22Rv1 (cell line): ENCODE measurements at regions not wholly inside any gene's neighbourhood (a gene's known extent, or its start where the extent isn't known, plus 50 kb on each side); places are given as distances from the start of the nearest gene placed in this dataset.

ENCODE experiments used
- H3K27ac ChIP-seq: fragments of 450-650 bp; 2 replicates; pipeline ENCODE4 v1.5.1; 2017
- ZFX ChIP-seq: fragments of 450-650 bp; IDR thresholded peaks from 2 replicates; pipeline ENCODE4 v1.6.1; 2017; ENCODE audit warnings: antibody characterized with exemption, borderline replicate concordance
- TF ChIP-seq, protein P1 (sequence below): fragments of 450-650 bp; IDR thresholded peaks from 2 replicates; pipeline ENCODE4 v1.5.1; 2017; ENCODE audit warnings: mild to moderate bottlenecking

- TF ChIP-seq, protein P1, sequence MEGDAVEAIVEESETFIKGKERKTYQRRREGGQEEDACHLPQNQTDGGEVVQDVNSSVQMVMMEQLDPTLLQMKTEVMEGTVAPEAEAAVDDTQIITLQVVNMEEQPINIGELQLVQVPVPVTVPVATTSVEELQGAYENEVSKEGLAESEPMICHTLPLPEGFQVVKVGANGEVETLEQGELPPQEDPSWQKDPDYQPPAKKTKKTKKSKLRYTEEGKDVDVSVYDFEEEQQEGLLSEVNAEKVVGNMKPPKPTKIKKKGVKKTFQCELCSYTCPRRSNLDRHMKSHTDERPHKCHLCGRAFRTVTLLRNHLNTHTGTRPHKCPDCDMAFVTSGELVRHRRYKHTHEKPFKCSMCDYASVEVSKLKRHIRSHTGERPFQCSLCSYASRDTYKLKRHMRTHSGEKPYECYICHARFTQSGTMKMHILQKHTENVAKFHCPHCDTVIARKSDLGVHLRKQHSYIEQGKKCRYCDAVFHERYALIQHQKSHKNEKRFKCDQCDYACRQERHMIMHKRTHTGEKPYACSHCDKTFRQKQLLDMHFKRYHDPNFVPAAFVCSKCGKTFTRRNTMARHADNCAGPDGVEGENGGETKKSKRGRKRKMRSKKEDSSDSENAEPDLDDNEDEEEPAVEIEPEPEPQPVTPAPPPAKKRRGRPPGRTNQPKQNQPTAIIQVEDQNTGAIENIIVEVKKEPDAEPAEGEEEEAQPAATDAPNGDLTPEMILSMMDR: no peak
- TF ChIP-seq ZFX: no peak
- H3K27ac ChIP-seq: no peak overlapping the region
These were observed 162.2 kb upstream of the NECTIN1 start for GRCh38 chr11:119891055-119891768.

- TF ChIP-seq ZFX: no peak
- TF ChIP-seq, protein P1: no peak
- no peak overlapping the region for H3K27ac ChIP-seq
These were observed 161.5 kb upstream of the NECTIN1 start for GRCh38 chr11:119890466-119890865.

GRCh38 chr11:119889728-119890280, 160.8 kb upstream of the NECTIN1 start:
- TF ChIP-seq, protein P1: no peak
- TF ChIP-seq ZFX: no peak

GRCh38 chr11:119889111-119889510, 160.1 kb upstream of the NECTIN1 start:
- no peak for TF ChIP-seq ZFX
- TF ChIP-seq, protein P1: no peak
- no peak overlapping the region for H3K27ac ChIP-seq

More at GRCh38 chr11:119889728-119890280, 160.8 kb upstream of the NECTIN1 start:
- H3K27ac ChIP-seq: no peak overlapping the region

DNA sequence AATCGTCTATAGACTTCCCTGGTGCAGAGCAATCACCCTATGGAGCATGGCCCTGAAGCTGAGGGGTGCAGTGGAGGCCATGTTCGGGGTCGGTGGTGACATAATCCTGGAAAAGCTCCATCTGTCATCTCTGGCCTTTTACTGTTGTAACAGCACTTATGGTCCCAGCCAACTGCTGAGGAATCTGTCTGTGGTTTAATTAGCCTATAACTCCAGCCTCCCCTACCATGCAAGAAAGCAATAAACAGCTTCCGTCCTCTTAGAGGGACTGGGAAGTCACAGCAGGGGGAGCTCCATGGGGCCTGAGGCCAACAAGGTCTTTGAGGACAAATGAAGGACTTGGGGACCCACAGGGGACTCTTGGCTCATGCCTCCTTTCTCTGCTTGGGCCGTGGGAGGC, 159.1 kb upstream of the NECTIN1 start:
- no peak overlapping the region for H3K27ac ChIP-seq
- no peak for TF ChIP-seq ZFX
- TF ChIP-seq, protein P1: no peak

GRCh38 chr11:119886667-119887230, 157.7 kb upstream of the NECTIN1 start:
- H3K27ac ChIP-seq: no peak overlapping the region

More at GRCh38 chr11:119886667-119887230, 157.7 kb upstream of the NECTIN1 start:
- no peak for TF ChIP-seq ZFX
- TF ChIP-seq, protein P1: no peak
